OCI-LY7 (cell line): ENCODE measurements at regions not wholly inside any gene's neighbourhood (a gene's known extent, or its start where the extent isn't known, plus 50 kb on each side); places are given as distances from the start of the nearest gene placed in this dataset.
"Not testable (repeated sequence)": the region's sequence is repeated elsewhere in the genome, so short reads cannot be mapped to it uniquely, and the experiment has no call there.

Source experiments
- EZH2phosphoT487 ChIP-seq: fragments of 200-600 bp; sonication (generic); IDR thresholded peaks from 2 replicates; pipeline ENCODE4 v1.6.1; 2018; ENCODE audit warnings: low read depth, borderline replicate concordance, mild to moderate bottlenecking, mixed run types, antibody characterized with exemption, low read length, moderate library complexity, mixed read lengths
- TF ChIP-seq, protein P1 (sequence below): fragments of 200-600 bp; sonication (generic); conservative IDR thresholded peaks from 2 replicates; pipeline ENCODE4 v1.5.1; 2014; ENCODE audit warnings: mild to moderate bottlenecking, antibody characterized with exemption, low read length, moderate library complexity, mixed read lengths

DNA sequence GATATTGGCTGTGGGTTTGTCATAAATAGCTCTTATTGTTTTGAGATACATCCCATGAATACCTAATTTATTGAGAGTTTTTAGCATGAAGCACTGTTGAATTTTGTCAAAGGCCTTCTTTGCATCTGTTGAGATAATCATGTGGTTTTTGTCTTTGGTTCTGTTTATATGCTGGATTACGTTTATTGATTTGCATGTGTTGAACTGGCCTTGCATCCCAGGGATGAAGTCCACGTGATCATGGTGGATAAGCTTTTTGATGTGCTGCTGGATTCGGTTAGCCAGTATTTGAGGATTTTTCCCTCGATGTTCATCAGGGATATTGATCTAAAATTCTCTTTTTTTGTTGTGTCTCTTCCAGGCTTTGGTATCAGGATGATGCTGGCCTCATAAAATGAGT lies 1003.6 kb downstream of the CNTNAP5 start:
- TF ChIP-seq EZH2phosphoT487, result not testable (repeated sequence)
- TF ChIP-seq, protein P1, sequence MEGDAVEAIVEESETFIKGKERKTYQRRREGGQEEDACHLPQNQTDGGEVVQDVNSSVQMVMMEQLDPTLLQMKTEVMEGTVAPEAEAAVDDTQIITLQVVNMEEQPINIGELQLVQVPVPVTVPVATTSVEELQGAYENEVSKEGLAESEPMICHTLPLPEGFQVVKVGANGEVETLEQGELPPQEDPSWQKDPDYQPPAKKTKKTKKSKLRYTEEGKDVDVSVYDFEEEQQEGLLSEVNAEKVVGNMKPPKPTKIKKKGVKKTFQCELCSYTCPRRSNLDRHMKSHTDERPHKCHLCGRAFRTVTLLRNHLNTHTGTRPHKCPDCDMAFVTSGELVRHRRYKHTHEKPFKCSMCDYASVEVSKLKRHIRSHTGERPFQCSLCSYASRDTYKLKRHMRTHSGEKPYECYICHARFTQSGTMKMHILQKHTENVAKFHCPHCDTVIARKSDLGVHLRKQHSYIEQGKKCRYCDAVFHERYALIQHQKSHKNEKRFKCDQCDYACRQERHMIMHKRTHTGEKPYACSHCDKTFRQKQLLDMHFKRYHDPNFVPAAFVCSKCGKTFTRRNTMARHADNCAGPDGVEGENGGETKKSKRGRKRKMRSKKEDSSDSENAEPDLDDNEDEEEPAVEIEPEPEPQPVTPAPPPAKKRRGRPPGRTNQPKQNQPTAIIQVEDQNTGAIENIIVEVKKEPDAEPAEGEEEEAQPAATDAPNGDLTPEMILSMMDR, result not testable (repeated sequence)
